Adrenal gland (tissue), 9 donors: ENCODE measurements at regions not wholly inside any gene's neighbourhood (a gene's known extent, or its start where the extent isn't known, plus 50 kb on each side); places are given as distances from the start of the nearest gene placed in this dataset.

ENCODE experiments used
- DNase-seq, 7 donors: peaks; one replicate each; pipeline ENCODE4 v3.0.0-alpha.2; 2019 to 2020
- H3K27ac ChIP-seq, 5 donors: fragments of 200-600 bp; sonication (generic) in 4 of 5; 1 replicate in 3 of 5; 2 replicates in 2 of 5; pipeline versions ENCODE4 v1.5.1 to v1.8.0; 2016 to 2020; ENCODE audit warnings: mild to moderate bottlenecking in 1 of 5
- H3K27me3 ChIP-seq: fragments of 200-600 bp; 2 replicates; pipeline ENCODE4 v1.8.0; 2021
- H3K36me3 ChIP-seq, 2 donors: fragments of 200-600 bp; replicated peaks in 1 of 2; 1 replicate in 1 of 2; 2 replicates in 1 of 2; pipeline versions ENCODE4 v1.5.1 to v1.8.0; 2018 to 2022
- H3K4me1 ChIP-seq, 2 donors: fragments of 200-600 bp; replicated peaks in 1 of 2; 1 replicate in 1 of 2; 2 replicates in 1 of 2; pipeline versions ENCODE4 v1.5.1 to v1.8.0; 2018 to 2021
- H3K4me3 ChIP-seq, 4 donors: fragments of 200-600 bp; sonication (generic) in 3 of 4; one replicate each; pipeline ENCODE4 v1.5.1; 2016 to 2018
- H3K9me3 ChIP-seq, 3 donors: fragments of 200-600 bp; sonication (generic) in 1 of 3; replicated peaks in 1 of 3; 1 replicate in 2 of 3; 2 replicates in 1 of 3; pipeline versions ENCODE4 v1.5.1 to v1.8.0; 2016 to 2021
- POLR2A ChIP-seq, 2 donors: fragments of 450-650 bp; IDR thresholded peaks; one replicate each; pipeline ENCODE4 v1.6.1; 2017; ENCODE audit warnings: antibody characterized with exemption in 2 of 2, mild to moderate bottlenecking in 2 of 2, moderate library complexity in 1 of 2
- WGBS, 4 donors: extraction: QIAGEN DNeasy Blood & Tissue Kit in 2 of 4; methylation state at CpG; one replicate each; pipeline versions ENCODE4 v1.1.5 to v1.1.7; 2013 to 2017; 5-methylcytosine and 5-hydroxymethylcytosine counted together
- intact Hi-C, 2 donors: fragments of 100-400 bp; cut with DNase I; formaldehyde crosslinking; loops; one replicate each; pipeline versions ENCODE4 v1.14.1 to v1.15.0; 2022 to 2023
- TF ChIP-seq, protein P1 (sequence below), 6 experiments: fragments of 450-650 bp in 4 of 6; fragments of 200-600 bp in 2 of 6; sonication (generic) in 1 of 6; IDR thresholded peaks; 1 replicate in 5 of 6; 2 replicates in 1 of 6; pipeline versions ENCODE4 v1.5.1 to v1.8.0; 2016 to 2021; ENCODE audit warnings: antibody characterized with exemption in 6 of 6, mild to moderate bottlenecking in 2 of 6, moderate library complexity in 1 of 6
- donor health status: healthy with polysubstance abuse.
- donor health status: Bipolar disorder and iron deficiency.
- donor health status: DM: yes; HTN: yes; CAD: no.
- donor health status: DM: no; HTN: no; CAD: no.
- donor health status: DM: no; HTN: no; CAD: no.

DNA sequence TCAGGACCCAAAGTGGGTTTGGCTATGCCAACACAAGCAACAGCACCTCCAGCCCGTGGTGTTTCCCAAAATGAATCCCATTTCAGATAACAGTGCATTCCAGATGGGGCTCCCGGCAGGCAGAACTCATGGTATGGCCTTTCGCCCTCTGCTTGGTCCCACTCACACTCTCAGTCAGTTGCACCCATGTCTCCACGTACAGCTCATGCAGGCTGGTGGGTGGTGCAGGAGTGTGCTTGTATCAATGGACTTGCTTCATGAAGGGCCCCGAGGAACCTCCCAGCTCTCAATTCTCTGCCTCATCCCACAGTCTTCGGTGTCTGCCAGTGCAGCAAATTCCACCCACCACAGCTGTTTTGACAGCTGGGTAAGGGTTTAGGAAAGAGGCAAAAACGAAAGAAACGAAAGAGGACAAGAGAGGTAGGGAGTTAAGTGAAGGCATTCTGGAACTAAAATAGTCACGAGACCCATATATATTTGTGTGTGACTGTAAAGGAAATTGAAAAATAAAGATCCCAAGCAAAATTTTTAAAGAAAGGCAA is 278.1 kb downstream of the DCDC2C start:
- H3K4me3 ChIP-seq = no peak overlapping the region
- H3K4me1 ChIP-seq = no peaks in the 10 kb centered on the region
- no peak overlapping the region for H3K27ac ChIP-seq
- no peaks in the 10 kb centered on the region for H3K36me3 ChIP-seq
- H3K9me3 ChIP-seq = no peaks in the 10 kb centered on the region
- no peak for DNase-seq
- intact Hi-C loops = no loop called here
- WGBS, 4 donors = 71 to 78% (median 75%) methylated on average over 9 of the region's 9 CpGs
- TF ChIP-seq, protein P1, sequence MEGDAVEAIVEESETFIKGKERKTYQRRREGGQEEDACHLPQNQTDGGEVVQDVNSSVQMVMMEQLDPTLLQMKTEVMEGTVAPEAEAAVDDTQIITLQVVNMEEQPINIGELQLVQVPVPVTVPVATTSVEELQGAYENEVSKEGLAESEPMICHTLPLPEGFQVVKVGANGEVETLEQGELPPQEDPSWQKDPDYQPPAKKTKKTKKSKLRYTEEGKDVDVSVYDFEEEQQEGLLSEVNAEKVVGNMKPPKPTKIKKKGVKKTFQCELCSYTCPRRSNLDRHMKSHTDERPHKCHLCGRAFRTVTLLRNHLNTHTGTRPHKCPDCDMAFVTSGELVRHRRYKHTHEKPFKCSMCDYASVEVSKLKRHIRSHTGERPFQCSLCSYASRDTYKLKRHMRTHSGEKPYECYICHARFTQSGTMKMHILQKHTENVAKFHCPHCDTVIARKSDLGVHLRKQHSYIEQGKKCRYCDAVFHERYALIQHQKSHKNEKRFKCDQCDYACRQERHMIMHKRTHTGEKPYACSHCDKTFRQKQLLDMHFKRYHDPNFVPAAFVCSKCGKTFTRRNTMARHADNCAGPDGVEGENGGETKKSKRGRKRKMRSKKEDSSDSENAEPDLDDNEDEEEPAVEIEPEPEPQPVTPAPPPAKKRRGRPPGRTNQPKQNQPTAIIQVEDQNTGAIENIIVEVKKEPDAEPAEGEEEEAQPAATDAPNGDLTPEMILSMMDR (IDR thresholded peaks at IDR 0.05) = no peak
- no peak for TF ChIP-seq POLR2A (IDR thresholded peaks at IDR 0.05)
- no peaks in the 10 kb centered on the region for H3K27me3 ChIP-seq

DNA sequence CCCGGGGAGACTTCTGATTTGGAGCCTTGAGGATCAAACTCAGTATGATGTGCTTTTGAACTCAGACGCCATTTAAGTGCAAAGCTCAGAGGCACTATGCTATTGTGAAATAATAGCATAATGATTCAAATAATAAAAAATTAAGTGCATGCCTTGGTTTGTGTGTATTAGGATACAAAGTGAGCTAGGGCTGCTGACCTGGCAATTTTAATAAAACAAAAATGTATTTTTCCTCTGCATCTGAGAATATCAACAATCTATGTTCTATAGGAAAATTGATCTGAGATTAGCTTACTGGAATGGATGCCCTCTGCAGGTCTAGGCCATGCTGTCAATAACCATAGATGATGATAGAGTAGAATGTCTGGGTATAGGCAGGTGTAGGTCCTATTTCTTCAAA is 278.8 kb downstream of the DCDC2C start:
- Histone ChIP-seq H3K27me3 (no peaks in the 10 kb centered on the region), H3K4me1 (no peaks in the 10 kb centered on the region), H3K9me3 (no peaks in the 10 kb centered on the region), H3K4me3 (no peak overlapping the region), H3K27ac (no peak overlapping the region), H3K36me3 (no peaks in the 10 kb centered on the region)
- DNase-seq = no peak
- TF ChIP-seq, protein P1 (IDR thresholded peaks at IDR 0.05) = no peak
- TF ChIP-seq POLR2A (IDR thresholded peaks at IDR 0.05) = no peak
- 70 to 82% (median 76%) methylated on average over 2 of the region's 2 CpGs for whole genome bisulfite sequencing, 4 donors
- intact Hi-C loops = no loop called here

DNA sequence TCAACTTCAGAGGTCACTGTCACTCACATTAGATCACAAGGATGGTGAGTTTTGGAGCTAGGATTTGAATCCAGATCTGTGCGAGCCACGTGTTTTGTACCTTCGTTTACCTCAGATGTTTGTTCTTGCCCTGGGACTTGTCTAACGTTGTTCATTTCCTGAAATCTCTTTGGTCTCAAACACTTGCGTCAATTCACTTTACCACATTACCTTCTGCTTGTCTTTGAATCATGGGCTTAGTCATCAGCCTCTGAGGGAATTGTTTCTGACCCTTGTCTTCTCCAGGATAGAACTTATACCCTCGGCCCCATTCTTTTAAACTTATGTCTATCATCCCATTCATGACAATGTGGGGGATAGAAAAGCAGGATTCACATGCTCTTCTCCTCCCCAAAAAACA is 282.7 kb downstream of the DCDC2C start:
- no peak for DNase-seq
- intact Hi-C loops = no loop called here
- no peaks in the 10 kb centered on the region for H3K27me3 ChIP-seq
- H3K27ac ChIP-seq = no peak overlapping the region
- 66 to 81% (median 75%) methylated on average over 6 of the region's 6 CpGs for WGBS, 4 donors
- no peaks in the 10 kb centered on the region for H3K4me1 ChIP-seq
- no peaks in the 10 kb centered on the region for H3K9me3 ChIP-seq
- no peaks in the 10 kb centered on the region for H3K36me3 ChIP-seq
- H3K4me3 ChIP-seq = no peak overlapping the region
- TF ChIP-seq POLR2A (IDR thresholded peaks at IDR 0.05) = no peak
- TF ChIP-seq, protein P1 (IDR thresholded peaks at IDR 0.05) = no peak

DNA sequence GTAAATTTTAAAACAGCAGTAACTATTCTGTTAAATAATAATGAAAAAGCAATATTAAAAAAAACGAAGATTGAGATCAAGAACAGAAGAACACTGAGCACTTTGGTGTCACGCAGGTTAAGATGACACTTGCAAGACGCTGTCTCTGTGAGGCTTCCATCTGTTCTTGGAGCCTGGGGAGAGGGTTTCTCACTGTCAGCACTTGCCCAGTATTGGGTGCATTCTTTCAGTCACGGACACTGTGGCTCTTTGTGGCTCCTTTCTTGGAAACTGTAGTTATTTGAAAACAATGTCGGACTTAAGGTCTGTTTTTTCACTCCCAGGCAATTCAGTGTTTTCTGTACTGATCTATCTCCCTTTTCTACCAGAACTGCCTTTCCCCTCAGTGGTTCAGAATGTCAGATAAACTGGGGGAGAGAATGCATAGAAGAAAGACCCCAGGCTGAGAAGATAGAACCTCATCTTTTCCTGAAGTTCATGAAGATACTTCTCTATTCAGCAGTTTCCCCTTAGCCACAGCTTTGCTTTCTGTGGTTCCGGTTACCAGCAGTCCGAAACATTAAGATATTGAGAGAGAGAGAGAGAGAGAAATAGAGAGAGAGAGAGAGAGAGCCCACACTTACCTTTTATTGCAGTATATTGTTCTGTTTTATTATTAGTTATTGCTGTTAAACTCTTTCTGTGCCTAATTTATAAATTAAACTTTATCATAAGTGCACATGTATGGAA is 283.3 kb downstream of the DCDC2C start:
- no peaks in the 10 kb centered on the region for H3K9me3 ChIP-seq
- H3K36me3 ChIP-seq = no peaks in the 10 kb centered on the region
- no peak overlapping the region for H3K4me3 ChIP-seq
- no peaks in the 10 kb centered on the region for H3K27me3 ChIP-seq
- no peak for DNase-seq
- H3K4me1 ChIP-seq = no peaks in the 10 kb centered on the region
- no peak overlapping the region for H3K27ac ChIP-seq
- TF ChIP-seq, protein P1 (IDR thresholded peaks at IDR 0.05) = no peak
- no peak for TF ChIP-seq POLR2A (IDR thresholded peaks at IDR 0.05)
- intact Hi-C loops = no loop called here
- 66 to 75% (median 73%) methylated on average over 7 of the region's 7 CpGs for WGBS, 4 donors
